Brain microvascular endothelial cell (primary cell): ENCODE measurements at regions not wholly inside any gene's neighbourhood (a gene's known extent, or its start where the extent isn't known, plus 50 kb on each side); places are given as distances from the start of the nearest gene placed in this dataset.

ENCODE experiments used
- DNase-seq: peaks from one replicate; pipeline ENCODE4 v3.0.0-alpha.2; 2020
- H3K27ac ChIP-seq: fragments of 250-450 bp; sonication (Bioruptor Pico); 2 replicates; pipeline ENCODE4 v1.5.1; 2020; ENCODE audit warnings: mild to moderate bottlenecking, moderate library complexity
- H3K27me3 ChIP-seq: fragments of 250-450 bp; sonication (Bioruptor Pico); replicated peaks from 2 replicates; pipeline ENCODE4 v1.5.1; 2020; ENCODE audit warnings: mild to moderate bottlenecking
- H3K36me3 ChIP-seq: fragments of 250-450 bp; sonication (Bioruptor Pico); replicated peaks from 2 replicates; pipeline ENCODE4 v1.5.1; 2020; ENCODE audit warnings: mild to moderate bottlenecking
- H3K4me3 ChIP-seq: 2 replicates; pipeline ENCODE4 v1.5.1; 2011; ENCODE audit warnings: low read depth, mild to moderate bottlenecking, control low read depth, low read length, moderate library complexity
- in situ Hi-C: cut with HindIII; loops from 2 replicates; pipeline ENCODE4 v1.10.0; 2017; ENCODE audit warnings: low sequenced_read_pairs, low pct_ligation_motif_present
- TF ChIP-seq, protein P1 (sequence below): IDR thresholded peaks from 2 replicates; pipeline ENCODE4 v1.5.1; 2011; ENCODE audit warnings: low read depth, mild to moderate bottlenecking, moderate library complexity, low read length, control low read depth, inconsistent platforms; ENCODE audit errors: missing control alignments

DNA sequence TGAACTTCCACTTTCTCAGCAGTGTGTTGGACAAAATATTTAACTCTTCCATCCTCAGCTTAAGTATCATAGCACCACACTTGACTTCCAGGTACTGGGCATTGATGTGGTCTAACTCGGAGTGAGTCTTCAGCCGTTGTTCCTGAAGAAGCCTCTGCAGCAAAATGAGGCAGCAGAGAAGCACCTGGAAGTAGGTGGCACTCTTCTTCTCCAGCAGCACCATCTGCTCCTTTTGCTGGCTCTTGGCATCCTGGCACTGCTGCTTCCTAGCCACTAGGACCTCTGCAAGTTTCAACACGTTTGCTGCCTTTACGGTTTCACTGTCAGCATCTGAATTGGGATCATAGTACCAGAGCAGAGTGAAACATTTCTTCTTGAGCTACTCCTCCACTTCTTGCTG, 162.5 kb upstream of the GORAB start:
- DNase-seq = no peak
- TF ChIP-seq, protein P1, sequence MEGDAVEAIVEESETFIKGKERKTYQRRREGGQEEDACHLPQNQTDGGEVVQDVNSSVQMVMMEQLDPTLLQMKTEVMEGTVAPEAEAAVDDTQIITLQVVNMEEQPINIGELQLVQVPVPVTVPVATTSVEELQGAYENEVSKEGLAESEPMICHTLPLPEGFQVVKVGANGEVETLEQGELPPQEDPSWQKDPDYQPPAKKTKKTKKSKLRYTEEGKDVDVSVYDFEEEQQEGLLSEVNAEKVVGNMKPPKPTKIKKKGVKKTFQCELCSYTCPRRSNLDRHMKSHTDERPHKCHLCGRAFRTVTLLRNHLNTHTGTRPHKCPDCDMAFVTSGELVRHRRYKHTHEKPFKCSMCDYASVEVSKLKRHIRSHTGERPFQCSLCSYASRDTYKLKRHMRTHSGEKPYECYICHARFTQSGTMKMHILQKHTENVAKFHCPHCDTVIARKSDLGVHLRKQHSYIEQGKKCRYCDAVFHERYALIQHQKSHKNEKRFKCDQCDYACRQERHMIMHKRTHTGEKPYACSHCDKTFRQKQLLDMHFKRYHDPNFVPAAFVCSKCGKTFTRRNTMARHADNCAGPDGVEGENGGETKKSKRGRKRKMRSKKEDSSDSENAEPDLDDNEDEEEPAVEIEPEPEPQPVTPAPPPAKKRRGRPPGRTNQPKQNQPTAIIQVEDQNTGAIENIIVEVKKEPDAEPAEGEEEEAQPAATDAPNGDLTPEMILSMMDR = no peak
- in situ Hi-C loops = no loop called here
- Histone ChIP-seq H3K27me3 (no peaks in the 10 kb centered on the region), H3K27ac (no peak overlapping the region), H3K36me3 (no peaks in the 10 kb centered on the region), H3K4me3 (no peak overlapping the region)

DNA sequence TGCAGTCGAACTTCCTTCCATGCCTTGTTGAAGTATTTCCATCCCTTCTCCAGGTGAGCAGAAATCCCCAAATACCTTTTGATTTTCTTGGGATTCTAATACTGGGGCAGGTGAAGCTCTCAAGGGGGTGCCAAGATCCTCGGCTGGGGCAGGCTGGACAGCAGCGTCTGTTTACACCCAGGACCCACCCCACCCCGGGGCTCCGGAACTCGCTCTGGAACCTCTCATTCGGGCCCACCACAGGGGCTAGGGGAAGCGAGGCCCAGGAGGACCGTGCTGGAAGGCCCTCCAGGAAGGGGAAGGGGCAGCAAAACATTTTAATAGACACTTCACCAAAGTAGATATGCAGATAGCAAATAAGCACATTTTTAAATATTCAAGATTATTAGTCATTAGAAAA, 161.9 kb upstream of the GORAB start:
- DNase-seq = no peak
- Histone ChIP-seq H3K4me3 (no peak overlapping the region), H3K36me3 (no peaks in the 10 kb centered on the region), H3K27ac (no peak overlapping the region), H3K27me3 (no peaks in the 10 kb centered on the region)
- in situ Hi-C loops = no loop called here
- TF ChIP-seq, protein P1 = no peak

DNA sequence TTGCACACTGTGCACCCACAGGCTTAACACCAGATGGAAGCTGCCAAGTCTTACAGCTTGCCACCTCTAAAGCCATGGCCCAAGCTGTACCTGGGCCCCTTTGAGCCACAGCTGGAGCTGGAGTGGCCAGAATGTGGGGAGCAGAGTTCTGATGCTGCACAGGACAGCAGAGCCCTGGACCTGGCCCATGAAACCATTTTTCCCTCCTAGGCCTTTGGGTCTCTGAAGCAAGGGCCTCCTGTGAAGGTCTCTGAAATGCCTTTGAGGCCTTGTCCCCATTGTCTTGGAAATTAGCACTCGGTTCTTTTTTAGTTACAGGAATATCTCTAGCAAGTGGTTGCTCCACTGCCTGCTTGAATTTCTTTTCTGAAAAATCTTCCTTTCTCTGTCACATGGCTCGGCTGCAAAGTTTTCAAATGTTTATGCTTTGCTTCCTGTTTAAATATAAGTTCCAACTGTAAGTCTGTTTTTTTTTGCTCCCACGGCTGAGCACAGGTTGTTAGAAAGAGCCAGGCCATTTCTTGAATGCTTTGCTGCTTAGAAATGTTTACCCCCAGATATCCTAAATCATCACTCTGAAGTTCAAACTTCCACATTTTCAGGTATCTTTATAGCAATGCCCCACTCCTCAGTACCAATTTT, 156.8 kb upstream of the GORAB start:
- H3K36me3 ChIP-seq = no peaks in the 10 kb centered on the region
- in situ Hi-C loops = no loop called here
- H3K27ac ChIP-seq = no peak overlapping the region
- H3K4me3 ChIP-seq = no peak overlapping the region
- H3K27me3 ChIP-seq = no peaks in the 10 kb centered on the region
- no peak for DNase-seq
- TF ChIP-seq, protein P1 = no peak

DNA sequence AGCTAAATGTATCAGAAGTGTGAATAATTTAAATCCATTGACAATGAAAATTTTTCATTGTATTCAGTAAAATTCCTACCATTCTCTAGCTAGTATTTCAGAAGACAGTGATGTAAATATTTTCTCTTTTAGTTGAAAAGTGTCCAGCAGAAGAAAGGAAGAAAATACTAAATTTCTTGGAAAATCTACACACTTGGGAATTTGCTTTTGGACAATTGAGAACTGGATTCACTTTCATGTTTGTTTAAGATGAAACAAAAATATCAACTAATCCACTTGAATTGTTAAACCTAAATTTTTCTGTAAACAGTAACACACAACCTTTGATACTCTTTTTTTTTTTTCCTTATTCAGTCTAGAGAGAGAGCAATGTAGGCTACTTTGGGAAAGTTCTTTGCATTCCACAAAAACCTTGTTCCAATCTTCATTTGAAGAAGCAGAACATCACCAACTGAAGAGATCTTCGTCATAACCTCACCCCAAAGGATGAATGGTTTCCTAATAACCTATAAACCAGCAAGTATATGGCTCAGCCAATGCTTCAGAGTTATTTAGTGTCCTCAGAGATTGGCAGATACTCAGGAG, 155.1 kb upstream of the GORAB start:
- in situ Hi-C loops = no loop called here
- H3K36me3 ChIP-seq = no peaks in the 10 kb centered on the region

DNA sequence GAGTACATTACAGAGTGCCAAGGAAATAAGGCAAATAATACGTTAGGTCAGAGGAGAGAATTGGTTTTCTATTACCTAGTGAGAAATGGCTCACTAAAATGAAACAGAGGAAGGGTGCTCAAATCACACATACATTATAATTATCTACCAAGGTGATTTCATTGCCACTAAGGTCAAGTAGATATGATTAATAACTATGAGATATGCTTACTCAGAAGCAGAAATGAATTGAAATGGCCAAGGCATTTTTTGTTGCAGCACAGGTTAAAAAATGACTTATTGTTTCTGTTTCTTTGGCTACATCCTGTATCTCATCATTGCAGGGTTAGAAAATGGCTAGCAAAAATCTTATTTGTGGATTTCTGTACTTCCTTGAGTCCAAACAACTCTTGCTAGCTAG, 154.5 kb upstream of the GORAB start:
- TF ChIP-seq, protein P1 = no peak
- Histone ChIP-seq H3K36me3 (no peaks in the 10 kb centered on the region), H3K27ac (no peak overlapping the region), H3K4me3 (no peak overlapping the region), H3K27me3 (no peaks in the 10 kb centered on the region)
- in situ Hi-C loops = no loop called here
- no peak for DNase-seq

More for the DNA sequence above, 155.1 kb upstream of the GORAB start:
- no peak overlapping the region for H3K27ac ChIP-seq
- no peak overlapping the region for H3K4me3 ChIP-seq
- TF ChIP-seq, protein P1 = no peak
- no peak for DNase-seq
- no peaks in the 10 kb centered on the region for H3K27me3 ChIP-seq
